ENCODE measurements at regions not wholly inside any gene's neighbourhood (a gene's known extent, or its start where the extent isn't known, plus 50 kb on each side); places are given as distances from the start of the nearest gene placed in this dataset.
"Not testable (repeated sequence)": the region's sequence is repeated elsewhere in the genome, so short reads cannot be mapped to it uniquely, and the experiment has no call there.

DNA sequence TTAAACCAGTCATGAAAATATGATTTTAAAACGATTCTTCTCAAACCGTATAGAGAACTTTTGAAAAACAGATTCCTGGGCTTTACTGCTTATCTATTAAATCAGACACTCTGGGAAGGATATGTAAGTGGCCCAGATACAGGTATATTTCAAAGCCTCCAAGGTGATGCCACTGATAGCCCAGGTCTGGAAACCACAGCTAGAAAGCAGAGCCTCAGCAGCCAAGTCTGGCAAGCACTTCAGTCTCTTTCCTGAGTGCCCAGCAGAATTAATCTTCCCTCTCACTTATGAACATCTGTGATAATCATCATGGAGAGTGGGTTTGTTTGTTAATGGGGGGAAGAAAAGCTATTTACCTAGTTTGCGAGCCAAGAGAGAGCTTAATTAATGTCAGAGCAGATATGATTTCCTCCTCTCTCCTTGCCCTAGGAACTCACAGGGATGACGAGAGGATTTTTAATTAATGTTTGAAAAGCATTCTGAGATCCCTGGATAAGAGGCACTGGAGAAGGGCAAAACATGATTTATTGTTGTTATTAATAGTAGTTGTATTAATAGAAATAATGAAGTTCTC, 368.4 kb downstream of the TLE1 start:
- DNase-seq = peak; percentile 2

GRCh38 chr9:81318571-81318970, 370.8 kb downstream of the TLE1 start:
- DNase-seq = no peak

GRCh38 chr9:81317939-81318338, 371.4 kb downstream of the TLE1 start:
- no peak for DNase-seq

DNA sequence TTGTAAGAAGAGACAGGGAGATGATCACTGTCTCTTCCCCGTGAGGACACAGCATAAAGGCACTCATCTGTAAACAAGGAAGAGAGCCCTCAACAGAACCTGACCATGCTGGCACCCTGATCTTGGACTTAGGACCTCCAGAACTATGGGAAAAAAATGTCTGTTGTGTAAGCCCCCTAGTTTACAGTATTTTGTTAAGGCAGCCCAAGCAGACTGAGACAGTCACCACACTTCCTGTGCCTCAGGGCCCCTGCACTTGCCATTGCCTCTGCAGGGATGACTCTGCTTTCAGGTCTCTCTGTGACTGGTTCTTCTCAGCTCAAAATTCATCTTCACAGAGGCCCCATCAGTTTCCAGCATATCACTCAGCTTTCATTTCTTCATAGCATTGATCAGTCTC, 372.1 kb downstream of the TLE1 start:
- DNase-seq = no peak

- no peak for DNase-seq
These were observed 374.9 kb downstream of the TLE1 start for GRCh38 chr9:81314490-81314889.

DNA sequence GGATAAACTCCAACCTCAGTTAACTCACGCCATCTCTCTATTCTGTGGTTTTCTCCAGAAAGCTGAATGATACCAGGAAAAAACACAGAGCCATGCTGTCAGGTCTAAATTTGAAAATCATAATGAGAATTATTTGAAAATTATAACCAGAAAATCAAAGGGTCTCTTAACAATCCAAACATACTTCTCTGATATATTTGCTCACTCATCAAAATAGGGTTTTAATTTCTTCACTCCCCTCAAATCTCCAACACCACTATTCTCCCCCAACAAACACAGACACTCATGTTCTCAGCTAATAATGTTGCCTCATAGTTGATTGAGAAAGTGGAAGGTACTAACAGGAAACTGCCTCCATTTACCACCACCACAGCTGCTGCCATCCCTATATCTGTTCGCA, 375.5 kb downstream of the TLE1 start:
- DNase-seq = no peak

GRCh38 chr9:81312346-81312745, 377.0 kb downstream of the TLE1 start:
- no peak for DNase-seq

GRCh38 chr9:81308404-81308803, 380.9 kb downstream of the TLE1 start:
- no peak for DNase-seq

GRCh38 chr9:81307791-81308190, 381.6 kb downstream of the TLE1 start:
- not testable (repeated sequence) for DNase-seq

DNA sequence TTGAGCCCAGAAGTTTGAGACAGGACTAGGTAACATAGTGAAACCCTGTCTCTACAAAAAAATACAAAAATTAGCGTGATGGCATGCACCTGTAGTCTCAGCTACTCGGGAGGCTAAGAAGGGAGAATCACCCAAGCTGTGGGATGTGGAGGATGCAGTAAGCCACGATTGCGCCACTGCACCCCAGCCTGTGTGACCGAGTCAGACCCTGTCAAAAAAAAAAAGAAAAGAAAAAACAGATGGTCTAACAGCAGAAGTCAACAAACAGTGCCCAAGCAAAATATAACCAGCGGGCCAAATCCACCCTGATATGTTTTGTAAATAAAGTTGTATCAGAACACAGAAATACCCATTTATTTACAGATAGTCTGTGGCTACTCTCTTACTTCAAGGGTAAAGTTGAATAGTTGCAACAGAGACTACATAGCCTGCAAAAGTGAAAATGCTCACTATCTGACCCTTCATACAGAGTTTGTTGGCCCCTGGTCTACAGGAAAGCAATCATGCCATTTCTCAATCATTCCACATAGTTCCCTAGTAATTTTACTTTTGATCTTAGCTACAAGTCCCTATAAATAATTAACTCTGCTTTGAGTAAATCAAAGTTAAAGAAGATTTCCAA, 383.7 kb downstream of the TLE1 start:
- DNase-seq = no peak

DNA sequence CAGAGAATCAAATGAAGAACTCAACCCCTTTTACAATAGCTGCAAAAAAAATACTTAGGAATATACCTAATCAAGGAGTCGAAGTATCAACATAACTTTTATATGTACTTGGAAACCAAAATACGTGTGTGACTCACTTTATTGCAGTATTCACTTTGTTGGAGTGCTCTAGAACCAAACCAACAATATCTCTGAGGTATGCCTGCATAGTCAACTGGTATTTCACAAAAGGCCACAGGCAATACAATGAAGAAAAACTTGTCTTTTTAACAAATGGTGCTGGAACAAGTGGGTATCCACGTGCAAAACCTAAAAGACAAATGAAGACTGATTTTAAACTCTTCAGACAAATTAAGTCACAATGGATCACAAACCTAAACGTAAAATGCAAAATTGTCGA, 385.7 kb downstream of the TLE1 start:
- DNase-seq = no peak

DNA sequence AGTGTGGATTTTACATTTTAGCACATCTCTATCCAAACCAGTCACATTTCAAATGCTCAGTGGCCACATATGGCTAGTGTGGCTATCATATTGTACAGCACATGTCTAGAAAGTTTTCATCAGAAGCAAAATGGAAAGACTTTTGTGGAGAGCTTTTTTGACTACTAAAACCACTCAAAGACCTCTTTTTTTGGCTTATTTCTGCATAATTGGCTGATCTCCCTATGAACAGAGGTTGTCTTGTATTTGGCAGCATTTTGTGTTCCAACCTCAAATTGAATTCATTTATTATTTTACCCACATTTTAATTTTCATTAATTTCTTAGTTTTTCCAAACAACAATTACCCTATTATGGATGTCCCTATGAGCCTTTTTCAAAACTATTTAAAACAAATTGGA, 395.7 kb downstream of the TLE1 start:
- no peak for DNase-seq

DNA sequence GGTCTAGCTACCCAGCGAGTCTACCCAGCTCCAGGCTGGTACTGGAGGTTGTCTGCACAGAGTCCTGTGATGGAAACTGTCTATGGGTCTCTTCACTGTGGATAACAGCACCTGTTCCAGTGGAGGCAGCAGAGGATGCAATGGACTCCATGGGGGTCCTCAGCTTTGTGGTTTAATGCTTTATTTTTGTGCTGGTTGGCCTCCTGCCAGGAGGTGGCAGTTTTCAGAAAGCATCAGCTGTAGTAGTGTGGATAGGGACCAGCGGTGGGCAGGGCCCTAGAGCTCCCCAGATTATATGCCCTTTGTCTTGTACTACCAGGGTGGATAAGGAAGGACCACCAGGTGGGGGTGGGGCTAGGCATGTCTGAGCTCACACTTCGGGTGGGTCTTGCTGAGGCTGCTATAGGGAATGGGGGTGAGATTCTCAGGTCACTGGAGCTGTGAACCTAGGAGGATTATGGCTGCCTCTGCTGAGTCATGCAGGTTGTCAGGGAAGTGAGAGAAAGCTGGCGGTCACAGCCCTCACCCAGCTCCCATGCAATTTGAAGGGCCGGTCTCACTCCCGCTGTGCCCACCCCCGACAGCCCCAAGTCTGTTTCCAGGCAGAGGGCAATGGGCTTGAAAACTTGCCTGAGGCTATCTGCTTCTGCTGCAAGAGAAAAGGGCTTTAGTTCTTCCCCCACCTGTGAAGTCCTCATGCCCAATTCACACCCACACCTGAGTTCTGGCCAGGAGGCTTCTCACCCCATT, 397.1 kb downstream of the TLE1 start:
- no peak for DNase-seq

- no peak for DNase-seq
These were observed 399.7 kb downstream of the TLE1 start for GRCh38 chr9:81289622-81290021.

DNA sequence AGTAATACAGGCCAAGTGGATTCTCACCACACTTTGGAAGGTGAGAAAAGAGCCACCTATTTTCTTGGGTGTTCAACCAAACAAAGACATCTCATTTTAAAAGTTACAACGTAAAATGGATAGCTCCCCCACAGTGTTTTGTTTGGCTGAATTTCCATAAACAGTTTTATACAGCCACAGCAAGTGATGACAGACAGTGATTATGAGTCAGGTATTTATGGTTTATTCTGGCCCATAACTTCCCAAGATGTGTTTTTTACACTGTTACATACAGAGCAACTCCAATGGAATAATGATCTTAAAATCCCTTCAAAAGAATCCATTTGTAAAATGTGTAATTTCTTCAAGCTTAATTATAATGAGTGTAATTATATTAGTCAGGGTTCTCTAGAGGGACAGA, 421.3 kb downstream of the TLE1 start:
- DNase-seq = no peak

- no peak for DNase-seq
These were observed 422.7 kb downstream of the TLE1 start for GRCh38 chr9:81266674-81267073.

DNA sequence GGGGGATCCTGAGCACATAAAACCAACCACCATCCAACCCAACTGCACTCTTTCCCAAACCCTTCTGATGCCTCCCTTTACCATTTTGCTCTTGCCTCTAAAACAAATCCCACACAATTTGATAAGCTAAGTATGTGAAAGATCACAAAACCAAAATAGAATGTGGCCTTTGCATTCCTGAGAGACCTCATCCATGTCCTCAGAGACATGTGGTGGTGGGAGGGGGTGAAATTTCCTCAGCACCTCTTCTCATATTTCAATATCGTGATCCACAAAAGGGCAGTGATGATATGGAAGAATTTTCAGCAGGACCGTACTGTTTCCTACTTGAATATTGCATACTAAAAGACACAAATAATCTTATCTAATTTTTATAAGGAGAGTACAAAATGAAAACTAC, 423.3 kb downstream of the TLE1 start:
- DNase-seq = no peak

- DNase-seq = no peak
These were observed 424.8 kb downstream of the TLE1 start for GRCh38 chr9:81264516-81264915.

- DNase-seq = no peak
These were observed 429.5 kb downstream of the TLE1 start for GRCh38 chr9:81259896-81260295.

DNA sequence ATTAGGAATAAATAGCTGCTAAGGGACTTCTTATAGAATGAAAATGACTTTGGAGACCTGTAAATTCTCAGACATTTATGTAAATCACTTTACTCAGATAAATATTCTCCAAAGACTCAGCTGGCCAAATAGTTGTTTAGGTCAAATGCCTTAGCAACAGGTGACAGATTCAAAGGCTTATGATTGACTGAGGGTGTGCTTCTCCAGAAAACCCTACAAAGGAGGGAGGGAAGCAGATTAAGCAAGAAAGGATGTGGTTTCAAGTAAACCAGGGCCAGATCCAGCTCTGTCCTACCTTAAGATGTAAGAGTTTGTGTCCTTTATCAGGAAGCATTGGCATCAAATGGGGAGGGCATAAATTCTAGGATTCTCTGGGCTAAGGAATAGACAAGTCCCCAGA, 433.0 kb downstream of the TLE1 start:
- no peak for DNase-seq

DNA sequence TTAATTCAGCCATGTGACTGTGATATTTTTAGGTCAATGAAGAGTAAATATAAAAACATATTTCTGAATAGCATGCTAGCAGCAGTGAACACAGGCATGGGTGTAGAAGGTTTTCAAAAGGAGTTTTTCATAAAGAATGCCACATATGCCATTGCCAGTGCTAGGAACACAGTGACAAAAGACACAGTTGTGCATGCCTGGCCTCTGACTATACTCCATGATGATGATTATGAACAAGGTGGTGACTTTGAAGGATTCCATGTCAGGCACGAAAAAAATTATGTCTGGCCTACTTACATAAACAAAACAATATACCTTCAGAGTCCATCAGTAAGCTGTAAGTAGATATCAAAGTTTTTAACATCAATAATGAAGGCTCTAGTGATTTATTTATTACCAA, 438.7 kb downstream of the TLE1 start:
- DNase-seq = no peak

- DNase-seq = no peak
These were observed 439.3 kb downstream of the TLE1 start for GRCh38 chr9:81250041-81250440.

DNA sequence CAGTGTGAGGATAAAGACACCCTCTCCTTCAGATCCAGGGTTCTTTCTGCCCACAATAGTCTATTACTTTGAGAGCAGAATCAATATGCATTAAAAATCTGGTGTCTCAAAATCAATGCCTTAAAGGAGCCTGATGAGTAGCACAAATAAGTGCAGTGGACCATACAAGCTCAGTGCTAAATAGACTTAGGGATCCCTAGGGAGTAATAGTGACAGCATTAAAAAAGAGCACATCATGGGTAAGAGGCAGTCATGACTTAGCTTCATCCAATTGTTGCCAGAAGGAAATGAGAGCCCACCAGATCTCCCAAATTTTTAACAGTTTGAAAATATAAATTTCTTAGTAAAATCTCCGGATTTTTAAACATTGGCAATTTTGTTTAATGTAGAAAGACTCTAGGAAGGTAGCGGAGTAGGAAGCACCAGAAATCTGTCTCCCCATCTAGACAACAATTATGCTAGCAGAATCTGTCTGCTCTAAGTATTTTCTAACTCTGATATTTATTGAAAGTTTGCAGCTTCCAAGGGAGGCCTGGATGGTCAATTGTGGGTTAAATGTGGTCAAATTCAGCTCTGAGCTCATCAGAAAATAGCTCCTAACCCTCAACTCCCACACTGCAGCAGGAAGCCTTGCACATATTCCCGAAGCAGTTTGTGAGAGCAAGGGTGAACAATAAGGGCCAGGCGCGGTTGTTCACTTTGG, 443.9 kb downstream of the TLE1 start:
- DNase-seq = no peak

- no peak for DNase-seq
These were observed 444.7 kb downstream of the TLE1 start for GRCh38 chr9:81244631-81245030.
